Calu3 (cell line): ENCODE measurements at regions not wholly inside any gene's neighbourhood (a gene's known extent, or its start where the extent isn't known, plus 50 kb on each side); places are given as distances from the start of the nearest gene placed in this dataset.
"Not testable (repeated sequence)": the region's sequence is repeated elsewhere in the genome, so short reads cannot be mapped to it uniquely, and the experiment has no call there.

Experiments
- BruUV-seq: library from RNA; stranded (reverse); fragments of 400-500 nt; replicated peaks from 2 replicates; lab custom pipeline; 2021; lab: Mats Ljungman, UMichigan
- CTCF ChIA-PET: fragments of 300-600 bp; sonication (Branson Sonifier 250); formaldehyde crosslinking; loops from one replicate; lab custom pipeline; 2022; ENCODE audit warnings: antibody characterized with exemption; lab: Charles Lee
- DNase-seq: peaks from one replicate; pipeline ENCODE4 v3.0.0; 2022
- H3K27ac Mint-ChIP-seq: one replicate; pipeline ENCODE4 v1.8.0; 2022; ENCODE audit warnings: mixed read lengths; ENCODE audit not compliant: unreplicated experiment
- H3K27me3 Mint-ChIP-seq: one replicate; pipeline ENCODE4 v1.8.0; 2022; ENCODE audit warnings: mixed read lengths; ENCODE audit not compliant: unreplicated experiment
- H3K36me3 Mint-ChIP-seq: one replicate; pipeline ENCODE4 v1.8.0; 2022; ENCODE audit warnings: mild to moderate bottlenecking, moderate library complexity, mixed read lengths; ENCODE audit not compliant: insufficient read depth, unreplicated experiment
- H3K4me1 Mint-ChIP-seq: one replicate; pipeline ENCODE4 v1.8.0; 2022; ENCODE audit warnings: mild to moderate bottlenecking, low read depth, mixed read lengths; ENCODE audit not compliant: unreplicated experiment
- H3K4me3 Mint-ChIP-seq: one replicate; pipeline ENCODE4 v1.8.0; 2022; ENCODE audit warnings: mild to moderate bottlenecking, low read depth, moderate library complexity, mixed read lengths; ENCODE audit not compliant: unreplicated experiment
- H3K9me3 Mint-ChIP-seq: one replicate; pipeline ENCODE4 v1.8.0; 2022; ENCODE audit warnings: low read depth, mixed read lengths; ENCODE audit not compliant: unreplicated experiment
- intact Hi-C: fragments of 100-400 bp; cut with micrococcal nuclease; formaldehyde crosslinking; loops from one replicate; pipeline ENCODE4 v1.10.0; 2022; ENCODE audit not compliant: unreplicated experiment
- TF ChIP-seq, protein P1 (sequence below): fragments of 200-600 bp; IDR thresholded peaks from one replicate; pipeline ENCODE4 v1.8.0; 2022; ENCODE audit warnings: antibody characterized with exemption; ENCODE audit not compliant: unreplicated experiment

DNA sequence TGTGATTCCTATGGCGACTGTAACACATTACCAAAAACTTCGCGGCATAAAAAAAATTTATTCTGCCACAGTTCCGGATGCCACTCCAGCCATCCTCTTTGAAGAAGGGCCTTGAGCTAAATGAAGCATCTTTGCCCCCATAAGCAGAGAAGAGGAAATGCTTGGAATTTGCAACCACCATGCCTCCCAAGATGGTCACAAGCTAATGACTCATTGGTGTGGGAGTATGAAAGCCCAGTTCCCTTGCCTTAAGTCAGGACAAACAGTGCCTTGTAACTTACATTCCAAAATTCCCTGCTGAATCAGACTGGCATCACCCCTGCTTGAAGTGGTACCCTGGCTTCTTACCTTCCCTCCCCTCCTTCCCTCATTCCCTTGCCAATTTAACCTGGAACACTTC, 1077.4 kb downstream of the EPHA3 start:
- no peak overlapping the region for H3K27ac Mint-ChIP-seq
- CTCF ChIA-PET: no interaction called here

DNA sequence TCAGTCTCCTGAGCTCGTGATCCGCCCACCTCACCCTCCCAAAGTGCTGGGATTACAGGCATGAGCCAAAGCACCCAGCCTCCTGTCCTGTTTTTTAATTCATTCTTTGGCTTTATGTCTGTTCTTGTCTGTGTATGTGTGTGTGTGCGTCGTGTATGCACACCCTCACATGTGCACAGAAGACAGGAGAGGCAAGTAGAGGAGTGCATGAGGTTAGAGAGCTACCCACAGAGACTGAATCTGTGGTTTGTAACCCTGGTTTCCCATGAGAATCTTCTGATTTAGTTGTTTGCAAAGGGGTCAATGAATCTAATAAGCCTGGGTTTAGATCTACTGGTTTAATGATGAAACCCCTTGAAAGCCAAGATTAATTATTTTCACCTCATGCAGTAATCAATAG, 1090.0 kb downstream of the EPHA3 start:
- H3K4me3 Mint-ChIP-seq, H3K9me3 Mint-ChIP-seq, CTCF ChIA-PET, H3K27me3 Mint-ChIP-seq, H3K4me1 Mint-ChIP-seq, H3K27ac Mint-ChIP-seq, BruUV-seq, H3K36me3 Mint-ChIP-seq, intact Hi-C loops, DNase-seq: not testable (repeated sequence)

More for the DNA sequence above, 1077.4 kb downstream of the EPHA3 start:
- no peak overlapping the region for H3K4me3 Mint-ChIP-seq
- DNase-seq: no peak
- intact Hi-C loops: loop anchor here (5.0 kb wide), 4 partner anchors 48 to 1983 kb away; no protein-coding TSS in a partner anchor
- H3K9me3 Mint-ChIP-seq: no peaks in the 10 kb centered on the region
- H3K27me3 Mint-ChIP-seq: no peaks in the 10 kb centered on the region
- no peaks in the 10 kb centered on the region for H3K36me3 Mint-ChIP-seq
- TF ChIP-seq, protein P1, sequence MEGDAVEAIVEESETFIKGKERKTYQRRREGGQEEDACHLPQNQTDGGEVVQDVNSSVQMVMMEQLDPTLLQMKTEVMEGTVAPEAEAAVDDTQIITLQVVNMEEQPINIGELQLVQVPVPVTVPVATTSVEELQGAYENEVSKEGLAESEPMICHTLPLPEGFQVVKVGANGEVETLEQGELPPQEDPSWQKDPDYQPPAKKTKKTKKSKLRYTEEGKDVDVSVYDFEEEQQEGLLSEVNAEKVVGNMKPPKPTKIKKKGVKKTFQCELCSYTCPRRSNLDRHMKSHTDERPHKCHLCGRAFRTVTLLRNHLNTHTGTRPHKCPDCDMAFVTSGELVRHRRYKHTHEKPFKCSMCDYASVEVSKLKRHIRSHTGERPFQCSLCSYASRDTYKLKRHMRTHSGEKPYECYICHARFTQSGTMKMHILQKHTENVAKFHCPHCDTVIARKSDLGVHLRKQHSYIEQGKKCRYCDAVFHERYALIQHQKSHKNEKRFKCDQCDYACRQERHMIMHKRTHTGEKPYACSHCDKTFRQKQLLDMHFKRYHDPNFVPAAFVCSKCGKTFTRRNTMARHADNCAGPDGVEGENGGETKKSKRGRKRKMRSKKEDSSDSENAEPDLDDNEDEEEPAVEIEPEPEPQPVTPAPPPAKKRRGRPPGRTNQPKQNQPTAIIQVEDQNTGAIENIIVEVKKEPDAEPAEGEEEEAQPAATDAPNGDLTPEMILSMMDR: no peak
- BruUV-seq: no TSS peak
- H3K4me1 Mint-ChIP-seq: no peaks in the 10 kb centered on the region

DNA sequence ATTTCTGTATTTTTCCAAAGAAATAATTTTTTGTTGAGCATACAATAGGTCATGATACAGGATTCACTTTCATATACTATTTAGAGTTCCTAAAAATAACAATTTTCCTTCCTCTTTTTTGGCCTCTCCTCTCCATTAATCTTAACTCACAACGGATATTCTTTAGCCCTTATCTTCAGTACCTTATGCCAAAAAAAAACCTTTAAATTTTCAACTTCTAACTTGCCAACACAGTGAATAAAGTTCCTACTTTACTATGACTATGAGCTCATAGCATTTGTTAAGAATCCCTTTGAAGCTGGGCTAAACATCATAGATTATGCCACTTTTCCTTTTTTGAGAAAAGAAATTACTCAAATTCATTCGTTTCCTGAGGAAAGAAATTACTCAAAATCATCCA, 1095.5 kb downstream of the EPHA3 start:
- H3K4me3 Mint-ChIP-seq, H3K27me3 Mint-ChIP-seq, BruUV-seq, H3K27ac Mint-ChIP-seq, CTCF ChIA-PET, H3K36me3 Mint-ChIP-seq, H3K4me1 Mint-ChIP-seq, DNase-seq, intact Hi-C loops, H3K9me3 Mint-ChIP-seq: not testable (repeated sequence)

DNA sequence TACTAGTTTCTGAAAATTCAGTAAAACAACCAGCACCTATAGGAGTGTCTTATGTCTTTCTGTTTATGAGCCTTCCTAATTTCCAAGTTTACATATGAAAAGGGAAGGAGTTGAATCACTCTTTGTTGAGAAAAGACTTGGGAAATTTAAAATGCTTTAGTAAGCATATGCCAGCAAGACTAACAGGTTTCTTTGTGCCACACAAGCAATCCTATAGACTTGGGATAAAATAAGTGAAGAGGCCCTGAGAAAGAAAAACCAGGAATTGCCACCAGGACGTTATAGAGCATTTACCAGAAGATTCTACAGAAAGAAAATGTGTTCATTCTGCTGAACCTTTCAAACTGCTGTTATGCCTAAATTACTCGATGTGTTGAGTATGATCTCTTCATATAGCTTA, 1099.1 kb downstream of the EPHA3 start:
- intact Hi-C loops, H3K36me3 Mint-ChIP-seq, H3K27ac Mint-ChIP-seq, DNase-seq, H3K4me3 Mint-ChIP-seq, H3K9me3 Mint-ChIP-seq, H3K4me1 Mint-ChIP-seq, H3K27me3 Mint-ChIP-seq, CTCF ChIA-PET, BruUV-seq: not testable (repeated sequence)

DNA sequence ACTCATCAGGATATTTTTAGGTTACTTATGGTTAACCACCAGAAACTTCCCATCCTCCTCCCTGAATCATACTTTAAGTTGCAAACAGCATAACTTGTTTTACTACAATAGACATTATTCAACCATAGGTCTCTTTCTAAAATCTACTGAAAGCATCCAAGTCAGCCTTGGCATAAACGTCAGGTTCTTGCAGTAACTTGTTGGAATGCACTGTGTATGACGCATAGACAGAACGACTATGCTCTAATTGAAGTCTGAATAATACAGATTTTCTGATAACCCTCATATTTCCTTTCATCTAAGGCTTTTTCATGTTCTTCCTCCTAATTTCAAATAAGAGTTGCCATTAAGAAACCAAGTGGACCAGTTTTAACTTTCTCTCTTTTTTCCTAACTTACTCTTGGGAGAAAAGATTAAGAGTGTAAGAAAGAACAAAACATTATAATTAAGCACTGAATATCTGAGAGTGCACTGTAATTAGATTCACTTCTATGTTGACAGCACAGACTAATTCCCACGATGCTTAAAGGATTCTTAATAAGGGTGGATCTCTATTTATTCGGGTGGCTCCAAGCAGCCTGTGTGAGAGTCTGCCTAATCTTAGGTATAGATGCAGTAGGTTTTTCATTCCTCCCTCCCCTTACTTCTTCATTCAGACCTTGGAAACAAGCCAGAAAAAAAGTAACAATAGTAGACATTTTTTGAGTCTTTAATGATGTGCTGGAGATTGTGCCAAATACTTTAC, 1100.1 kb downstream of the EPHA3 start:
- BruUV-seq, DNase-seq, H3K27ac Mint-ChIP-seq, H3K27me3 Mint-ChIP-seq, intact Hi-C loops, H3K36me3 Mint-ChIP-seq, H3K4me1 Mint-ChIP-seq, H3K9me3 Mint-ChIP-seq, H3K4me3 Mint-ChIP-seq, CTCF ChIA-PET: not testable (repeated sequence)

DNA sequence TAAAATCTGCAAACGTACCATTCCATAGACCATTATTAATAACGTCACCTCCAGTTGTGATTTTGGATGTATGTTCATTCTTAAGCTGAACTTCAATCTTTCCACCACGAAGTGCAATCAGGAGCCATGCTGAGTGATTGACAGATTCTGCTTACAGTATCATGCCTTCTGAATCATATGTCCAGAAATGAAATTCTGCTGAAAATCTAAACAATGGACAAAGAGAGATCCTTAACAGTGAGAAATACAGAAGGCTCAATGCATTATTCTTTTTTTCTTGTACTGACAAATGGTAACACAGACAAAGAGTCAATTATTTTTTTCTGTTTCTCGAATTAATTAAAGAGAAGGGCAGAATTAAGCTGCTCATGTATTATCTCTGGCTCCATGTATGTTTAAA, 1114.5 kb downstream of the EPHA3 start:
- DNase-seq: no peak
- Mint-ChIP-seq H3K27me3 (no peaks in the 10 kb centered on the region), H3K9me3 (peaks cover 2% of the 10 kb centered on the region), H3K36me3 (no peaks in the 10 kb centered on the region), H3K4me3 (no peak overlapping the region), H3K27ac (no peak overlapping the region), H3K4me1 (no peaks in the 10 kb centered on the region)
- TF ChIP-seq, protein P1: no peak
- CTCF ChIA-PET: no interaction called here
- intact Hi-C loops: no loop called here
- no TSS peak for BruUV-seq
